ENCODE measurements at regions not wholly inside any gene's neighbourhood (a gene's known extent, or its start where the extent isn't known, plus 50 kb on each side); places are given as distances from the start of the nearest gene placed in this dataset.

- H3K27ac ChIP-seq (ENCODE audit: low read length) = no peak overlapping the region
- no peaks in the 10 kb centered on the region for H3K9me3 ChIP-seq (replicated peaks; ENCODE audit: control insufficient read depth, low read depth, low read length)
- no peaks in the 10 kb centered on the region for H3K4me1 ChIP-seq (ENCODE audit: control insufficient read depth, insufficient read depth, low read length)
- no CpG with 5 or more reads among the region's 4 CpGs for WGBS (ENCODE audit: insufficient coverage)
- H3K4me3 ChIP-seq (ENCODE audit: low read length) = no peak overlapping the region
- no peaks in the 10 kb centered on the region for H3K36me3 ChIP-seq (ENCODE audit: control insufficient read depth, insufficient read depth, low read length)
- no peak for DNase-seq
- H3K27me3 ChIP-seq (ENCODE audit: control insufficient read depth, insufficient read depth, low read length) = no peaks in the 10 kb centered on the region
These were observed 61.4 kb upstream of the GPR6 start for GRCh38 chr6:109916759-109917158.

GRCh38 chr6:109918227-109918626 lies 59.9 kb upstream of the GPR6 start:
- Histone ChIP-seq H3K4me1 (ENCODE audit: control insufficient read depth, insufficient read depth, low read length) (no peaks in the 10 kb centered on the region), H3K36me3 (ENCODE audit: control insufficient read depth, insufficient read depth, low read length) (no peaks in the 10 kb centered on the region), H3K9me3 (replicated peaks; ENCODE audit: control insufficient read depth, low read depth, low read length) (no peaks in the 10 kb centered on the region), H3K27me3 (ENCODE audit: control insufficient read depth, insufficient read depth, low read length) (no peaks in the 10 kb centered on the region), H3K4me3 (ENCODE audit: low read length) (no peak overlapping the region), H3K27ac (ENCODE audit: low read length) (no peak overlapping the region)
- no CpG with 5 or more reads among the region's 3 CpGs for WGBS (ENCODE audit: insufficient coverage)
- DNase-seq = no peak

- no peaks in the 10 kb centered on the region for H3K36me3 ChIP-seq (ENCODE audit: control insufficient read depth, insufficient read depth, low read length)
- WGBS (ENCODE audit: insufficient coverage) = 86% methylated on average over 5 of the region's 10 CpGs
- no peak overlapping the region for H3K4me3 ChIP-seq (ENCODE audit: low read length)
- no peak for DNase-seq
- no peaks in the 10 kb centered on the region for H3K4me1 ChIP-seq (ENCODE audit: control insufficient read depth, insufficient read depth, low read length)
- H3K9me3 ChIP-seq (replicated peaks; ENCODE audit: control insufficient read depth, low read depth, low read length) = no peaks in the 10 kb centered on the region
- no peaks in the 10 kb centered on the region for H3K27me3 ChIP-seq (ENCODE audit: control insufficient read depth, insufficient read depth, low read length)
- no peak overlapping the region for H3K27ac ChIP-seq (ENCODE audit: low read length)
These were observed 57.2 kb upstream of the GPR6 start for GRCh38 chr6:109920911-109921310.

GRCh38 chr6:109922851-109923250 lies 55.3 kb upstream of the GPR6 start:
- H3K27me3 ChIP-seq (ENCODE audit: control insufficient read depth, insufficient read depth, low read length) = no peaks in the 10 kb centered on the region
- H3K27ac ChIP-seq (ENCODE audit: low read length) = no peak overlapping the region
- no peaks in the 10 kb centered on the region for H3K36me3 ChIP-seq (ENCODE audit: control insufficient read depth, insufficient read depth, low read length)
- WGBS (ENCODE audit: insufficient coverage) = 80% methylated on average over 1 of the region's 4 CpGs
- H3K4me3 ChIP-seq (ENCODE audit: low read length) = no peak overlapping the region
- H3K9me3 ChIP-seq (replicated peaks; ENCODE audit: control insufficient read depth, low read depth, low read length) = no peaks in the 10 kb centered on the region
- H3K4me1 ChIP-seq (ENCODE audit: control insufficient read depth, insufficient read depth, low read length) = no peaks in the 10 kb centered on the region
- no peak for DNase-seq

- WGBS (ENCODE audit: insufficient coverage) = 25% methylated on average over 1 of the region's 3 CpGs
- DNase-seq = peak; percentile 1
- Histone ChIP-seq H3K9me3 (replicated peaks; ENCODE audit: control insufficient read depth, low read depth, low read length) (no peaks in the 10 kb centered on the region), H3K36me3 (ENCODE audit: control insufficient read depth, insufficient read depth, low read length) (no peaks in the 10 kb centered on the region), H3K4me3 (ENCODE audit: low read length) (no peak overlapping the region), H3K27ac (ENCODE audit: low read length) (no peak overlapping the region), H3K27me3 (ENCODE audit: control insufficient read depth, insufficient read depth, low read length) (no peaks in the 10 kb centered on the region), H3K4me1 (ENCODE audit: control insufficient read depth, insufficient read depth, low read length) (no peaks in the 10 kb centered on the region)
These were observed 53.0 kb upstream of the GPR6 start for GRCh38 chr6:109925075-109925474.

GRCh38 chr6:109927052-109927451 lies 51.1 kb upstream of the GPR6 start:
- Histone ChIP-seq H3K4me3 (ENCODE audit: low read length) (no peak overlapping the region), H3K27me3 (ENCODE audit: control insufficient read depth, insufficient read depth, low read length) (no peaks in the 10 kb centered on the region), H3K4me1 (ENCODE audit: control insufficient read depth, insufficient read depth, low read length) (no peaks in the 10 kb centered on the region), H3K36me3 (ENCODE audit: control insufficient read depth, insufficient read depth, low read length) (no peaks in the 10 kb centered on the region), H3K9me3 (replicated peaks; ENCODE audit: control insufficient read depth, low read depth, low read length) (no peaks in the 10 kb centered on the region), H3K27ac (ENCODE audit: low read length) (no peak overlapping the region)
- no peak for DNase-seq
- no CpG with 5 or more reads among the region's 1 CpG for WGBS (ENCODE audit: insufficient coverage)
